DMS153 treated with DMSO at 0.1 percent for 48 hours (cell line): ENCODE measurements at regions not wholly inside any gene's neighbourhood (a gene's known extent, or its start where the extent isn't known, plus 50 kb on each side); places are given as distances from the start of the nearest gene placed in this dataset.
"Not testable (repeated sequence)": the region's sequence is repeated elsewhere in the genome, so short reads cannot be mapped to it uniquely, and the experiment has no call there.

Source experiments
- DNase-seq: peaks from one replicate; lab custom pipeline; 2025; ENCODE audit not compliant: unreplicated experiment; lab: John Stamatoyannopoulos, UW

- no peak for DNase-seq
Measured at GRCh38 chr13:111411919-111412650, 91.6 kb downstream of the TEX29 start.

DNA sequence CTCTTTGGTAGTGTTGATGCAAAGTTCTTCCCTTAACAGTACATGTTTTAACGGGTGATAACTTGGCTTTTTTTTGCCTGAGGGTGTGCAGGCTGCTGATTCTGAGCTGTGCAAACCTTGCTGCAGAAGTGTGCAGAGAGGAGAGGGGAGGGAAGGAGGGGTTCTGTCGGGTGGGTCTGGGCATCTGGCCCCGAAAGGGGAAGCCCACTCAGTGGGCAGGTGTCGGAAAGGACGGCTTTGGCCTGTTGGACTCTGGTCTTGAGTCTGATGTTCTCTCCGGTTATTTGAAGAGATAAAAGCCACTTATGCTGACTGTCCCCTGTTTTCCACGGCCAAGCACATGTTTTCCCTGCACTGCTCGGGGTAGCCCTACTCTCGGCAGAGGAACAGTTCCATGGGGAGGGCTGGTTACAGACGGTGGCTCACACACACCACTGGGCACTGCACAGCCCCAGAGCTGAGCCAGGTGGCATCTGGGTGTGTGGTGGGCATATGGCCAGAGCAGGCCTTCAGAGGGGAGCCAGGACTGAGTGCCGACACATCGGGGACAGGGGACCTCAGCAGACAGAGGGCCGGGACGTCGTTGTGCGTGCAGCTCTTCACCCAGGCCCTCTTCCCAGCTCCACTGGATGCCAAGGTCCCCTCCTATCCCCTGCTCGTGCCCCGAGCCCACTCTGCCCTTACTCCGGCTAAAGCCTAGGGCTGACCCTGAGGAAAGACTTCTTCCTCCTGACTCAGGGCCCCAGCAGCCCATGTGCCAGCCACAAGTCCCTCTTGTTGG is 93.2 kb downstream of the TEX29 start:
- DNase-seq, result no peak

DNA sequence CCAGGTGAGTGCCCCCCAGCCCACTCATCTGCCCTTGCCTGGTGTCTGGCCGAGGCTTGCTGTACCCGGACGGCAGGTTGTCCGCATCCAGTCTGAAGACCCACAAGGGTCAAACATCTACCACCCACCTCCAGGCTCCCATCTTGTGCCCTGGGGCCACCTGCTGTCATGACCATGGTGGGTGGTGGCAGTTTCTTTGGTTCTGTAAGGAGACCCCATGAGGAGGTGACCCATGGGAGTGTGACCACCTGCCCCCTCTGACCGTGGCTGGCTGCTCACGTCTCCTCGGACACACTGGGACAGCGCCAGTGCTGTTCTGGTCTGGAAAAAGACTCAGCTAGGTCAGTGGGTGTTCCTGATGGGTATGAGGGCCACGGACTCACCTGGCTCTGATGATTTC is 93.9 kb downstream of the TEX29 start:
- DNase-seq, result no peak

DNA sequence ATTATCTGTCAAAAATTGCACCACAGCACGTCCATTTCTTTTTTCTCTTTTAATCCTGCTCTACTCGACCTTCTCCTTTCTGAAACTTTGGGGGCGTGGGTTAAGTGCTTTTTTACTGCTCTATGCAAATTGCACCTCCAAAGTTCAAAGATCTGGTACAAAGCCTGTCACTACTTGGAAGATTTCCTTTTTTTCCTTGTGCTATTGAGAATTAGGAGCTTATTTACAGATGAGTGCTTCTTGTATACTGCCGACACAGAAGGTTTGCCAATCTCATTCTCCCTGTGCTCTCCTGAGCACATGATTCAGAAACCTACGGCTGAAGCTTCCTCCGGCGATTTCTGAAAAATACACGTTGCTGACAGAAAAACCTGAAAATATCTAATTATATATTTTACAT is 94.8 kb downstream of the TEX29 start:
- DNase-seq, result no peak

GRCh38 chr13:111415765-111416164 is 95.3 kb downstream of the TEX29 start:
- no peak for DNase-seq

GRCh38 chr13:111418101-111418500 is 97.7 kb downstream of the TEX29 start:
- DNase-seq, result no peak

- DNase-seq, result no peak
Measured at GRCh38 chr13:111420113-111420876, 99.9 kb downstream of the TEX29 start.

- no peak for DNase-seq
Measured at GRCh38 chr13:111421216-111421615, 100.8 kb downstream of the TEX29 start.

DNA sequence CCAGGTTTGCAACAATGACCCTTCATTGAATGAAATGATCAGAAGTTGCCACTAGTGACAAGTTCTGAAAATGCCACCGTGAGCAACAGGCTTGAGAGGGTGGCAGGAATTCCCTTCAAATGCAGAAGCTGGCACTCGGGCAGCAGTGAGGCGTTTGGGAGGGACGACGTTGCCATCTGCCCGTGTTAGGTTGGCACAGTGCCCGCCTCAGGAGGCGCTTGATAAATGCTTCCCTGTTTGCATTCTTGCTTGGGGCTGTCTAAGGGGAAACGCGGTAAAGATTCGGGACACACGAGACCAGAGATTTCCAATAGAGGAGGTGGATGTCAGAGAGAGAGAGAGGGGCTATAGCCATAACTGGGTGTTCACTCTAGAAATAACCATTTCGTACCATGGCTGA is 101.9 kb downstream of the TEX29 start:
- DNase-seq, result no peak

GRCh38 chr13:111423168-111423785 is 102.8 kb downstream of the TEX29 start:
- no peak for DNase-seq

- no peak for DNase-seq
Measured at GRCh38 chr13:111424134-111424533, 103.7 kb downstream of the TEX29 start.

DNA sequence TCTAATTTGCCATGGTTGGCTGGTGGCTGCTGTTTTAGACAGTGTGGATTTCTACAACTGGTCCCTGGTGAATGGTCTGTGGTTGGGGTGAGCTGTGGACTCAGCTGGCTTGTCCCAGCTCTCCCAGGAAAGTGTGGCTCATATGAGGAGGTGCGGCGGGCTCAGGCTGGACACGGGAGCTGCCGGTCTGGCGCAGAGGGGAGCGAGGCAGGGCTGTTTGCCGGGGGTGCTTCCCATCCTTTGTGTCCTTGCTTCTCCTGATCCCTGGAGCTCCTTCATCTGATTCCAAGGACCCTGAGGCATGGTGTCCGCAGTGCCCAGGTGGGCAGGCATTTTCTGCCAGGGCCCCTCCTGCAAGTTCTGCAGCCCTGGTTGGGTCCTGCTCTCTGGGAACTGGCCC is 104.9 kb downstream of the TEX29 start:
- no peak for DNase-seq

GRCh38 chr13:111429064-111429558 is 108.7 kb downstream of the TEX29 start:
- DNase-seq, result peak; percentile 35

DNA sequence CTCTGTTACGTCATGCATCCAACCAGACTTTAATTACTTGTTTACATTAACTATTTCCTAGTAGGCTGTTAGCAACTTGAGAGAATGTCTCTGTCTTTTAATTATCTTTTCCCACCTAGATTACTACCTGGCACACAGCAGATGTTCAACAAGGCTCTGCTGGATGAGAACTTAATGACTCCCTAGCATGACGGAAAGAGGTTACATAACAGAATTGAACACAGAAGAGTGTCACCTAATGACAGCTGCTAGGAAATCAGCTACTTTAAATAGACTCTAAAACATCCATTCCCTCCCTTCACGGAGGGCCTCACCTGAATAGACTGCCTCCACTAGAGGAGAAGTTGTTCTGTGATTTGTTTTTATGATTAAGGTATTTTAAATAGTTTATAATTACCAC is 110.8 kb downstream of the TEX29 start:
- no peak for DNase-seq

DNA sequence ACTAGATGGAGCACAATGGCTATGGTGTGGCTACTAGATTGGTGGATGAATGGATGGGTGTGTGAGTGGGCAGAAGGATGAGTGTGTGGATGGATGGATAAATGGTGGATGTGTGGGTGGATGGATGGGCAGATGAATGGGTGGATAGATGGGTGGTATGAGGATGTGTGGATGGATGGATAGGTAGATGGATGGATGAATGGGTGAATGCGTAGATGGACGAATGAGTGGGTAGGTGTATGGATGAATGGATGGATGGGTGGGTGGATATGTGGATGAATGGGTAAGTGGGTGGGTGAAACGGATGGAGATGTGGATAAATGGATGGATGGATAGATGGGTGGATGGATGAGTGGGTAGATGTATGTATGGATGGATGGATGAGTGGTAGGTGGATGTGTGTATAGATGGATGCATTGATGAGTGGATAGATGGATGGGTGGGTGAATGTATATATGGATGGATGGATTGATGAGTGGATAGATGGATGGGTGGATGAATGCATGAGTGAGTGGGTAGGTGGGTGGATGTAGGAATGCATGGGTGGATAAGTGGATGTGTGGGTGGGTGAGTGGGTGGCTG is 114.2 kb downstream of the TEX29 start:
- no peak for DNase-seq

DNA sequence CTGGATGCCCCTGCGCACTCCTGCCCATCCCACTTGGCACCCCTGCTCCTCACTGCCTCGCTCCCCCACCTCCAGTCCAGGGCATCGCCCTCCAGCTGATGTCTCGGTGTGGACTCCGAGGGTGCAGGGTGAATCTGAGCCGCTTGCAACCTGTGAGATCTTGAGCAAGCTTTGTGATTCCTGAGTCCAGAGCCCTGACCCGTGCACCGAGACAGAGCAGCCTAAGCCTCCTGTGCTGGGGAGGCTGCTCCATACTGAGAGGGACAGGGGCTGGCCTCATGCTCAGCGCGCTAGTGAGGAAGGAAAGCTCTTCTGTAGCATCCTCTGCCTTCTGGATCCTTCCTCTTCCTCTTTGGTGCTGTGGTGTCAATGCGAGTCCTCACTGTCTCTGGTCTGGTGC is 116.0 kb downstream of the TEX29 start:
- no peak for DNase-seq

GRCh38 chr13:111437417-111437816 is 117.0 kb downstream of the TEX29 start:
- no peak for DNase-seq

DNA sequence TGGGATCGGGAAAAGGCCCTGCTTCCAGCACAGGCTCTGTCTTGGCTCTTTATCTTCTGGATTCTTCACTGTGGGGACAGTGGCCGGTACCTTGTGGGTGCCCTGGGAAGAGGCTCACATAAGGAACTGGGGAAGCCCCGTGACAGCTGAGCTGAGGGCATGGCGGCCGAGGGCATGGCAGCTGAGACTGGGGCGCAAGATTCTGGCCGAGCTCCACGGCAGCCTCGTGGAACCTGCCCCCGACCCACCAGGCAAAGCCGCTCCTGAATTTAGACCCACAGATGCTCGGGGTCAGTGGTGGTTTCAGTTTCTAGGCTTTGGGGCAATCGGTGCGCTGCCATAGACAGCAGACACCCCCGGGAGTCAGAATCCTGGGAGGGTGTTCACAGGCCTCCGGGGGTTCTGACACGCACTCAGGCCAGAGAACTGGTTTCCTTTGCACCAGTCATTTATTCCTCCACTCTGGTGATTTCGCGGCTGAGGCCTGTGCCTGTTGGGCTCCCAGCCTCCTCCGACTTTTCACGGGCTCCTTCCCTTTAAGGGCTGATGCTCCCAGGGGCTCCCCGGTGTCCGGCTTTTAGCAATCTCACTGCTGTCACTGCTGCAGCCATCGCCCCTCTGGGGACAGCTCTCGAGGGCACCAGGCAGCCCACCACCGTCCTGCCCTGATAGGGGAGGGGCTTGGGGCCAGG is 117.6 kb downstream of the TEX29 start:
- no peak for DNase-seq

GRCh38 chr13:111440492-111440891 is 120.0 kb downstream of the TEX29 start:
- not testable (repeated sequence) for DNase-seq

- no peak for DNase-seq
Measured at GRCh38 chr13:111443981-111444380, 123.5 kb downstream of the TEX29 start.
